NCI-H146 treated with DMSO at 0.1 percent for 48 hours (cell line): ENCODE measurements at regions not wholly inside any gene's neighbourhood (a gene's known extent, or its start where the extent isn't known, plus 50 kb on each side); places are given as distances from the start of the nearest gene placed in this dataset.
"Not testable (repeated sequence)": the region's sequence is repeated elsewhere in the genome, so short reads cannot be mapped to it uniquely, and the experiment has no call there.

Source experiments
- DNase-seq: peaks from one replicate; lab custom pipeline; 2025; ENCODE audit not compliant: unreplicated experiment; lab: John Stamatoyannopoulos, UW

GRCh38 chr2:122682356-122682755 is 926.9 kb downstream of the TSN start:
- DNase-seq = no peak

GRCh38 chr2:122683018-122683417 is 927.6 kb downstream of the TSN start:
- DNase-seq = no peak

- no peak for DNase-seq
Measured at GRCh38 chr2:122692400-122693083, 937.1 kb downstream of the TSN start.

GRCh38 chr2:122697415-122697814 is 942.0 kb downstream of the TSN start:
- DNase-seq = no peak

- DNase-seq = no peak
Measured at GRCh38 chr2:122703676-122704075, 948.2 kb downstream of the TSN start.

- no peak for DNase-seq
Measured at GRCh38 chr2:122704109-122704563, 948.7 kb downstream of the TSN start.

- no peak for DNase-seq
Measured at GRCh38 chr2:122705746-122706145, 950.3 kb downstream of the TSN start.

GRCh38 chr2:122706757-122707223 is 951.3 kb downstream of the TSN start:
- no peak for DNase-seq

- DNase-seq = no peak
Measured at GRCh38 chr2:122707224-122707824, 951.9 kb downstream of the TSN start.

GRCh38 chr2:122710049-122710448 is 954.6 kb downstream of the TSN start:
- no peak for DNase-seq

- no peak for DNase-seq
Measured at GRCh38 chr2:122713800-122714199, 958.3 kb downstream of the TSN start.

GRCh38 chr2:122720822-122721221 is 965.4 kb downstream of the TSN start:
- not testable (repeated sequence) for DNase-seq

GRCh38 chr2:122734766-122735424 is 979.4 kb downstream of the TSN start:
- DNase-seq = no peak

GRCh38 chr2:122736279-122736678 is 980.8 kb downstream of the TSN start:
- DNase-seq = no peak

- DNase-seq = no peak
Measured at GRCh38 chr2:122737429-122738077, 982.1 kb downstream of the TSN start.

GRCh38 chr2:122739732-122740593 is 984.5 kb downstream of the TSN start:
- no peak for DNase-seq

- no peak for DNase-seq
Measured at GRCh38 chr2:122740594-122740948, 985.1 kb downstream of the TSN start.

- no peak for DNase-seq
Measured at GRCh38 chr2:122741403-122741802, 986.0 kb downstream of the TSN start.

- no peak for DNase-seq
Measured at GRCh38 chr2:122743021-122743675, 987.7 kb downstream of the TSN start.

GRCh38 chr2:122745603-122746002 is 990.2 kb downstream of the TSN start:
- no peak for DNase-seq
